ENCODE measurements at regions not wholly inside any gene's neighbourhood (a gene's known extent, or its start where the extent isn't known, plus 50 kb on each side); places are given as distances from the start of the nearest gene placed in this dataset.

GRCh38 chr7:153017223-153017622 is 257.7 kb downstream of the ACTR3B start:
- TF ChIP-seq EP300 (IDR thresholded peaks at IDR 0.05; ENCODE audit: low read depth), result no peak
- TF ChIP-seq CTCF (IDR thresholded peaks at IDR 0.05), result no peak
- no peak for TF ChIP-seq POLR2A (IDR thresholded peaks at IDR 0.05)
